NOMO-1 treated with dmso at 0.1 percent for 144 hours (cell line): ENCODE measurements at regions not wholly inside any gene's neighbourhood (a gene's known extent, or its start where the extent isn't known, plus 50 kb on each side); places are given as distances from the start of the nearest gene placed in this dataset.

ENCODE experiments used
- DNase-seq: peaks from one replicate; lab custom pipeline; 2025; ENCODE audit not compliant: unreplicated experiment; lab: John Stamatoyannopoulos, UW

DNA sequence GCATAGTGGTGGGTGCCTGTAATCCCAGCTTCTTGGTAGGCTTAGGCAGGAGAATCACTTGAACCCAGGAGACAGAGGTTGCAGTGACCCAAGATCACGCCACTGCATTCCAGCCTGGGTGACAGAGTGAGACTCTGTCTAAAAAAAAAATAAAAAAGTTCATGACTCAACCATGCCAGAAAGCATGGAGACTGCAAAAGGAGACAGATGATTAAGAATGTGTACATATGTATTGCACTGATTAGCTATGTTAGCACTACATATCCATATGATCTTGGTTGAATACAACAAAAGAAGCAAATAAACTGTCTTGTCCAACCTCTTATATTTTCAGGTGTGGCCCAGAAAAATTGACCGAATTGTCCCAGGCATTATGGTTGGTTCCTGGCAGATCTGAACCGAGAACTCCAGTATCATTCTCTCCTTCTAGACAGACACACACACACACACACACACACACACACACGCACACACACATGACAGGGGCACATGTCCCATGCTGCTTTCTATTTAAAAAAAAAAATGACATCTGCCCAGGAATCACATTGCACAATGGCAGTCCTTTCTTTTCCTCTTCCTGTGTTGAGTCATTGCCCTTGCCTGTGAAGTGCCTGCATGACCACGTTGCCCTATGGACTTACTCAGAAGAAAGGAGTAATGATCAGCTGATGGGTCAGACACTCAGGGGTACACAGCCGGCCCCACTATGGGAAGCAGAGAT lies 65.6 kb downstream of the MYCN start:
- DNase-seq: peak; percentile 3

DNA sequence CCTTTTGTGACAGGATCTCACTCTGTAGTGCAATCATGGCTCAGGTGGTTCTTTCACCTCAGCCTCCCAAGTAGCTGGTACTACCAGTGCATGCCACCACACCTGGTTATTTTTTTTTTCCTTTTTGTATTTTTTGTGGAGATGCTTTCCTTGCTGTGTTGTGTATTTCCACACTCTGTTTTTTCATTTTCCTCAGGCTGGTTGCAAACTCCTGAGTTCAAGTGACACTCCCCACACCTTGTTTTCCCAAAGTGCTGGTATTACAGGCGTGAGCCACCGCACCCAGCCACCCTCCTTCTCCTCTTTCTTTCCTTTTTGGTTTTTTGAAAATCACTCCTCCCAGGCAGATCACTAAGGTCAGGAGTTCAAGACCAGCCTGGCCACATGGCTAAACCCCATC lies 65.0 kb downstream of the MYCN start:
- DNase-seq: no peak

DNA sequence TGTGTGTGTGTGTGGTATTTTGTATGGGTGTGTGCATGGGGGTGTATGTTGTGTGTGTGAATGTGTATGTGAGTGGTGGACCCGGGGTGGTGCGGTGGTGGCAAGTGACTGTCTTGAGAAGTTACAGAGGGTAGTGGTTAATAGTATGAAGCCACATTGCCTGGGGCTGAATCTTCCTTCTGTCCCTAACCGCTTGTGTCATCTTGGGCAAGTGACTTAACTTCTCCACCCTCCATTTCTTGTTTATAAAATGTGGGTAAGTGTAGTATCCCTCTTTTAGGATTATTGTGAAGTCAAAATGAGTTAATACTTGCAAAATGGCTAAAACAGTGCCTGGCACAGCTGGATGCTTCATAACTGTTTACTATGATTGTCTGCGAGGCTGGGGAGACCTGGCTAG lies 63.5 kb downstream of the MYCN start:
- no peak for DNase-seq

DNA sequence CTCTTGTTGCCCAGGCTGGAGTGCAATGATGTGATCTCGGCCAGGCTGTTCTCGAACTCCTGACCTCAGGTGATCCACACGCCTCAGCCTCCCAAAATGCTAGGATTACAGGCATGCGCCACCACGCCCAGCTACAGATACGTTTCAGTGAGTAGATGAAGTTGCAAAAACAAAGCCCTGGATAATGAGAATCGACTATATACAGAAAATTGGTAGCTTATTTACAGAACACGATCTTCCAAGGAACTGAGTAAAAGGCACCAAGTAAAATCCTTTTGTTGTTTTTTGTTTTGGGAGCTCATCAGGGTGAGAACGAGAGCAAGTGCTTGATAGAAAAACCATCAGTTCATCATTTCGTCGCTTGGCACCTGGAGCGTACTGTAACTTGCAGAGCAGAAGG lies 62.8 kb downstream of the MYCN start:
- DNase-seq: no peak

DNA sequence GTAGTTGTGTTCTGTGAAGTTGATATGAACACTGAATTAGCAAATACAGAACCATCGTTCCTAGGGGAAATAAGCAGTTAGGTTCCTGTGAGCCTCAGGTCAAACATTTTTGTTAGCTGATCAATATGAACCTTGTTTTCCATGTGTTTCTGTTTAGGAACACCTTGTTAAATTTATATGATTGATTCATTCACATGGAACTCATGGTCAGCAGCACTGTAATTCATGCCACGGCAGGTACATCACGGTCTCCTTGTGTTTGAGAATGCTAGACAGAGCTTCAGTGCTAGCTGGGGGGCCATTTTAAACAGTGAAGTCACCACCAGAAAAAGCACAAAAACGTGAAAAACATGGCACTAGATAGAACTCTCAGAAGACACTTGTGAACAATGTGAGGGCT lies 62.2 kb downstream of the MYCN start:
- no peak for DNase-seq

DNA sequence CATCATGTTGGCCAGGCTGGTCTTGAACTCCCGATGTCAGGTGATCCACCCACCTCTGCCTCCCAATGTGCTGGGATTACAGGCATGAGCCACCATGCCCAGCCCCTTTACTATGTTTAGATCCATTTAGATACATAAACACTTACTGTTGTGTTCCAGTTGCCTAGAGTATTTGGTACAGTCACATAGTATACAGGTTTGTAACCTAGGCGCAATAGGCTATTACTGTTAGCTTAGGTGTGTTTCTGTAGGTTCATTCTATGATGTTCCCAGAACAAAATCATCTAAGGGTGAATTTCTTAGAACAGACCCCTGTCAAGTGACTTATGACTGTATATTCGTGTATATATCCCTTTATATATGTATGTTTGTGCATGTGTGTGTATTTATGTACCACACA lies 61.8 kb downstream of the MYCN start:
- DNase-seq: no peak

DNA sequence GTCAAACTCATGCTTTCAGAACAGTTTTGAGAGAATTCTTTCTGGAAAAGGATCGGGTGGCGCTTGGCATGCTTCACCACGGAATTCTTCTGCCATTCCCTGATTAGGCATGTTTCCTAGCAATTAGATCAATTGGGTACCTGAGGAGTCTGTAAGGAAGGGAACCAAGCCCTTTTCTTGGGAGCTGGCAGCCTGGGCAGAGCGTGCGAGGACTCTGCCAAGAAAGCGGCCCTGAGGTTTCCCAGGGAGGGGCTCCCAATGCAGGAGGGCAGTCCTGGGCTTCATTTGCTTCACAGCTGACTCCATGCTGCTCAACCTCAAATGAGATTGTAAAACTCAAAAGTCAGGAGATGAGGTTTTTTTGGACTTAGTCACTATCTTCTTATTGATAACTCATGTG lies 60.3 kb downstream of the MYCN start:
- DNase-seq: no peak

DNA sequence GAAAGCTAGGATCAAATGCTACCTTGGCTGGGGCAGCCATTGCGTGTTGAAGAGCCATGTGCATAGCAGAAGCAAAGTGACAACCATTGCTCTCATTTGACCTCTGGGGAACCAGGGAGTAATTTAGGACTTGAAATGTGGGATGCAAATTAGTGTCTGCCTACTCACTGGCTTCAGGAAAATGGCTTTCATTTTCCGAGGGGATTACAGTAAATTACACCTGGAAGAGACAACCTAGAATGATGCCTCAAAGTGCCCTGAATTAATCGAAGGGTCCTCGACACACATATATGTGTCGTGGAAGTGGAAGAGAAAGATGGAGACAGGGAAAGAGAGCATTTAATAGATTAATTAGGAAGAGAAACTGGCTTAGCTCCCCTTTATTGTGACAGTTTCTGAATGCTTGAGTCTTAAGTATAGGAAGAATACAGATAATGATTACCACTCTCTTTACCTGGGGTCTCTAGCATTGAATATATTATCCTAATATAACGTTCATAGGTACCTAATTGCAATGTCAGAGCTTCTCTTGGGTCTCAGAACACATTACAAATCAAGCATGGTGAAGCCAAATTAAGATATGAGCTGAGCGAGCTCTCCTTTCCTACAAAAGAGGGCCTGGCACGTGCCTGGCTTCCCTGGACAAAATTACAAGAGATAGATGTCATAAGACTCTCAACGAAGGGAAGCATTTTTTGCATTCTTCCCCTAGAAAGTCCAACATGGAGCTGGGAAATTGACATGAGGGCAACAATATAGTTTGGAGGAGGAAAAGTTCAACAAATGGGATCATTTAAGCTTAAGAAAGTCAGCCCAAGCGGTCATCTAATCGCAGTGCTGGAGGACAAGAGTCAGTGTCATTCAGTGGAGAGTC lies 59.5 kb downstream of the MYCN start:
- DNase-seq: no peak

DNA sequence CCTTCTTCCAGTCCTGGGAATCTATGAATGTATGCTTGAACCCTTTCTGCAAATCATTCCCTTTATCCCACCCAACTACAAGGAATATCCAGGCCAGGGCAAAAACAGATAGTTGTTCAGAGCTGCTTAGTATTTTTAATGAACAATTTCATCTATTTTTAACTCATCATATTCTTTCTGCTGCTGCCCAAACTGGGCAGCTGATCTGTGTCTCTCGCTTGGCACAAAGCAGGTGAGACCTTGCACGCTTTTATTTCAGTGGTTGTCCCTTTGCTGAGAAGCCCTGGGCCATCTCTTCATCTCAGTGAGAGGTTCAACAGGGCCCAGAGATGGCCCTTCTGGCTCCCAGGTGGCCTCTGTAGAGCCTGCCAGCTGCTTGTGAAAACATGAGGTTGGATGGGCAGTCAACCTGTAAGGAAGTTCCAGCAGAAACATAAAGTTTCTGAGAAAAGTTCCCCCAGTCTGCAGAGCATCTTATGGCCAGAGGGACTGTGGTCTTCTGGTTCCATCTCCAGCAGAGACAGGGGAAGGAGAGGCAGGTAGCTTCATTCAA lies 57.5 kb downstream of the MYCN start:
- no peak for DNase-seq

DNA sequence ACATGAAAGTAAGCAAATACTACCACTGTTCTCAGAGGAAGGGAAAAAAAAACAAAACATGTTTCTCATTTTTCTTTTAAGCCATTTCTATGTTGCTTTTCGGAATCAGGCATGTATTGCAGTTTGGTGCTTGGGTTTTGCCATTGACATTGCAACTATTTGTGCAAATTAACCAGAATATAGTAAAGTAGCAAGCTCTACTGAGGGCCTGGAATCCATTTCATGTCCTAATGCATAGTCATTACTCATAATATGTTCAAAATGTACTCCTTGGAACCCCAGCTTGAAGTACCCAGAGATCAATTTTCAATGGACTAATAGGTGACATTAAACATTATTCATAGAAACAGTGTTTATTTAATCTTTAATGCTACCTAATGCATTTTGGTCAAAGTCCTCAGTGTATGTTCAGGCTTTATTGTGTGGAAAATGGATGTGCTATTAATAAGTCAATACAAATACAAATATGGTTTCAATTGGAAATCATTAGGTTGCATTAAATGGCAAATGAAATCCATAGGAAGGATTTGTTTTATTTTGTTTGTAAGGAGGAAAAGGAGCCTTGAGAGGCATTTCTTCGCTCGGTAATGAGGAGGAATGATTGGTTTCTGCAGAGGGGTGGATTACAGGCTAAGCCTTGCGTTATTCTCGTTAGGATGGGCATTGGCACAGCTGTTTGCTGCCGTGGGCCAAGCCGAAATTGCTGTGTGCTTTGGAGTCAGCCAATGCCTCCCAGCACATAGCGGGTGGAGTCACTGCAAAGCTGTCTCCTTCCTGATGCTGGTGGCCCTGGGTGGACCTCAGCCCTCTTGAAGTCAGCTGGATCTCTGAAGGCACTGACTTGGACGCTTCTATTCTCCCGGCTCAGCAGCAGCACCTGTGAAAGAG lies 56.4 kb downstream of the MYCN start:
- no peak for DNase-seq
